ENCODE measurements at regions not wholly inside any gene's neighbourhood (a gene's known extent, or its start where the extent isn't known, plus 50 kb on each side); places are given as distances from the start of the nearest gene placed in this dataset.

GRCh38 chr1:79694241-79694640 lies 687.7 kb upstream of the ADGRL4 start:
- no peaks in the 10 kb centered on the region for H3K27me3 ChIP-seq (replicated peaks; ENCODE audit: insufficient read depth)
- TF ChIP-seq POLR2AphosphoS5 (IDR thresholded peaks at IDR 0.05) (no peak), POLR2A (IDR thresholded peaks at IDR 0.05) (no peak)
- TF ChIP-seq, protein P1, sequence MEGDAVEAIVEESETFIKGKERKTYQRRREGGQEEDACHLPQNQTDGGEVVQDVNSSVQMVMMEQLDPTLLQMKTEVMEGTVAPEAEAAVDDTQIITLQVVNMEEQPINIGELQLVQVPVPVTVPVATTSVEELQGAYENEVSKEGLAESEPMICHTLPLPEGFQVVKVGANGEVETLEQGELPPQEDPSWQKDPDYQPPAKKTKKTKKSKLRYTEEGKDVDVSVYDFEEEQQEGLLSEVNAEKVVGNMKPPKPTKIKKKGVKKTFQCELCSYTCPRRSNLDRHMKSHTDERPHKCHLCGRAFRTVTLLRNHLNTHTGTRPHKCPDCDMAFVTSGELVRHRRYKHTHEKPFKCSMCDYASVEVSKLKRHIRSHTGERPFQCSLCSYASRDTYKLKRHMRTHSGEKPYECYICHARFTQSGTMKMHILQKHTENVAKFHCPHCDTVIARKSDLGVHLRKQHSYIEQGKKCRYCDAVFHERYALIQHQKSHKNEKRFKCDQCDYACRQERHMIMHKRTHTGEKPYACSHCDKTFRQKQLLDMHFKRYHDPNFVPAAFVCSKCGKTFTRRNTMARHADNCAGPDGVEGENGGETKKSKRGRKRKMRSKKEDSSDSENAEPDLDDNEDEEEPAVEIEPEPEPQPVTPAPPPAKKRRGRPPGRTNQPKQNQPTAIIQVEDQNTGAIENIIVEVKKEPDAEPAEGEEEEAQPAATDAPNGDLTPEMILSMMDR (IDR thresholded peaks at IDR 0.05) = no peak
- DNase-seq (ENCODE audit: low spot score) = no peak
- 41% methylated on average over 1 of the region's 1 CpG for WGBS
- intact Hi-C loops (cut with DNase I) = no loop called here
- no peaks in the 10 kb centered on the region for H3K36me3 ChIP-seq
- H3K4me3 ChIP-seq = no peak overlapping the region
- H3K27ac ChIP-seq = no peak overlapping the region
- no peaks in the 10 kb centered on the region for H3K9me3 ChIP-seq
- no peaks in the 10 kb centered on the region for H3K4me1 ChIP-seq (replicated peaks)

GRCh38 chr1:79693441-79694114 lies 687.0 kb upstream of the ADGRL4 start:
- no peak overlapping the region for H3K4me3 ChIP-seq
- H3K27me3 ChIP-seq (replicated peaks; ENCODE audit: insufficient read depth) = no peaks in the 10 kb centered on the region
- no peaks in the 10 kb centered on the region for H3K36me3 ChIP-seq
- TF ChIP-seq POLR2A (IDR thresholded peaks at IDR 0.05) = no peak
- TF ChIP-seq, protein P1 (IDR thresholded peaks at IDR 0.05) = no peak
- no peak for TF ChIP-seq POLR2AphosphoS5 (IDR thresholded peaks at IDR 0.05)
- 40% methylated on average over 2 of the region's 2 CpGs for WGBS
- no peak for DNase-seq (ENCODE audit: low spot score)
- no peaks in the 10 kb centered on the region for H3K4me1 ChIP-seq (replicated peaks)
- no peaks in the 10 kb centered on the region for H3K9me3 ChIP-seq
- no peak overlapping the region for H3K27ac ChIP-seq
- intact Hi-C loops (cut with DNase I) = no loop called here

- Histone ChIP-seq H3K36me3 (no peaks in the 10 kb centered on the region), H3K9me3 (no peaks in the 10 kb centered on the region), H3K4me1 (replicated peaks) (no peaks in the 10 kb centered on the region), H3K4me3 (no peak overlapping the region), H3K27ac (no peak overlapping the region), H3K27me3 (replicated peaks; ENCODE audit: insufficient read depth) (no peaks in the 10 kb centered on the region)
- intact Hi-C loops (cut with DNase I) = no loop called here
- TF ChIP-seq POLR2A (IDR thresholded peaks at IDR 0.05) = no peak
- TF ChIP-seq, protein P1 (IDR thresholded peaks at IDR 0.05) = no peak
- TF ChIP-seq POLR2AphosphoS5 (IDR thresholded peaks at IDR 0.05) = no peak
- DNase-seq (ENCODE audit: low spot score) = no peak
Measured at GRCh38 chr1:79692519-79692918, 686.0 kb upstream of the ADGRL4 start.

- H3K36me3 ChIP-seq = no peaks in the 10 kb centered on the region
- no peak overlapping the region for H3K27ac ChIP-seq
- no peak overlapping the region for H3K4me3 ChIP-seq
- H3K4me1 ChIP-seq (replicated peaks) = no peaks in the 10 kb centered on the region
- DNase-seq (ENCODE audit: low spot score) = no peak
- no peaks in the 10 kb centered on the region for H3K9me3 ChIP-seq
- 48% methylated on average over 2 of the region's 2 CpGs for WGBS
- intact Hi-C loops (cut with DNase I) = no loop called here
- TF ChIP-seq POLR2A (IDR thresholded peaks at IDR 0.05) (no peak), POLR2AphosphoS5 (IDR thresholded peaks at IDR 0.05) (no peak)
- TF ChIP-seq, protein P1 (IDR thresholded peaks at IDR 0.05) = no peak
- H3K27me3 ChIP-seq (replicated peaks; ENCODE audit: insufficient read depth) = no peaks in the 10 kb centered on the region
Measured at GRCh38 chr1:79688932-79689331, 682.4 kb upstream of the ADGRL4 start.

- no peak for DNase-seq (ENCODE audit: low spot score)
- Histone ChIP-seq H3K27me3 (replicated peaks; ENCODE audit: insufficient read depth) (no peaks in the 10 kb centered on the region), H3K4me1 (replicated peaks) (no peaks in the 10 kb centered on the region), H3K4me3 (no peak overlapping the region), H3K36me3 (no peaks in the 10 kb centered on the region), H3K9me3 (no peaks in the 10 kb centered on the region), H3K27ac (no peak overlapping the region)
- intact Hi-C loops (cut with DNase I) = no loop called here
- TF ChIP-seq, protein P1 (IDR thresholded peaks at IDR 0.05) = no peak
- TF ChIP-seq POLR2A (IDR thresholded peaks at IDR 0.05) = no peak
- TF ChIP-seq POLR2AphosphoS5 (IDR thresholded peaks at IDR 0.05) = no peak
Measured at GRCh38 chr1:79683420-79683819, 676.9 kb upstream of the ADGRL4 start.

Measured in prostate gland (tissue), 2 donors.